HFFc6 (cell line): ENCODE measurements at regions not wholly inside any gene's neighbourhood (a gene's known extent, or its start where the extent isn't known, plus 50 kb on each side); places are given as distances from the start of the nearest gene placed in this dataset.
"Not testable (repeated sequence)": the region's sequence is repeated elsewhere in the genome, so short reads cannot be mapped to it uniquely, and the experiment has no call there.

Experiments used
- DNase-seq: peaks from one replicate; pipeline ENCODE4 v3.0.0-alpha.2; 2018
- H3K27ac Mint-ChIP-seq: 2 replicates; pipeline ENCODE4 v1.8.0; 2020; ENCODE audit warnings: mild to moderate bottlenecking, mixed read lengths
- H3K27me3 Mint-ChIP-seq: 2 replicates; pipeline ENCODE4 v1.8.0; 2021; ENCODE audit warnings: mild to moderate bottlenecking, moderate library complexity, mixed read lengths; ENCODE audit not compliant: insufficient read depth
- H3K36me3 Mint-ChIP-seq: 2 replicates; pipeline ENCODE4 v1.8.0; 2021; ENCODE audit warnings: low read depth, mixed read lengths
- H3K4me1 Mint-ChIP-seq: 2 replicates; pipeline ENCODE4 v1.8.0; 2020; ENCODE audit warnings: low read depth, mixed read lengths
- H3K4me3 Mint-ChIP-seq: 2 replicates; pipeline ENCODE4 v1.8.0; 2020; ENCODE audit warnings: mild to moderate bottlenecking, moderate library complexity, mixed read lengths
- H3K9me3 Mint-ChIP-seq: 2 replicates; pipeline ENCODE4 v1.8.0; 2020; ENCODE audit warnings: mild to moderate bottlenecking, mixed read lengths
- TF ChIP-seq, protein P1 (sequence below): fragments of 200-600 bp; sonication (generic); IDR thresholded peaks from 2 replicates; pipeline ENCODE4 v1.5.0; 2021; ENCODE audit warnings: antibody characterized with exemption, mild to moderate bottlenecking

DNA sequence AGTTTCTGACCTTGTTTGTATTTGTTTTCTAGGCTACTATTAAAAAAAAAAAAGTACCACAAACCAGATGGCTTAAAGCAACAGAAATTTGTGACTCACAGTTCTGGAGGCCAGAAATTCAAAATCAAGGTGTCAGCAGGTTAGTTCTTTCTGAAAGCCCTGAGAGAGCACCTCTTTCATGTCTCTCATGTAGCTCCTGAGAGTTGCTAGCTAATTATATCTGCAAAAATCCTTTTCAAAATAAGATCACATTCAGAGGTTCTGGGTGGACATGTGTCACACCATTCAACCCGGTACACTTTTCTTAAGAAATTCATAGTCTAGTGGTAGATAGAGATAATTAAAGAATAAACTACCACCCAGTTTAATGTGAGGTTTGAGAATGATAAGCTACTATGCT lies 888.6 kb downstream of the GRID1 start:
- no peaks in the 10 kb centered on the region for H3K36me3 Mint-ChIP-seq
- no peaks in the 10 kb centered on the region for H3K4me1 Mint-ChIP-seq
- H3K4me3 Mint-ChIP-seq: no peak overlapping the region
- H3K27me3 Mint-ChIP-seq: no peaks in the 10 kb centered on the region
- TF ChIP-seq, protein P1, sequence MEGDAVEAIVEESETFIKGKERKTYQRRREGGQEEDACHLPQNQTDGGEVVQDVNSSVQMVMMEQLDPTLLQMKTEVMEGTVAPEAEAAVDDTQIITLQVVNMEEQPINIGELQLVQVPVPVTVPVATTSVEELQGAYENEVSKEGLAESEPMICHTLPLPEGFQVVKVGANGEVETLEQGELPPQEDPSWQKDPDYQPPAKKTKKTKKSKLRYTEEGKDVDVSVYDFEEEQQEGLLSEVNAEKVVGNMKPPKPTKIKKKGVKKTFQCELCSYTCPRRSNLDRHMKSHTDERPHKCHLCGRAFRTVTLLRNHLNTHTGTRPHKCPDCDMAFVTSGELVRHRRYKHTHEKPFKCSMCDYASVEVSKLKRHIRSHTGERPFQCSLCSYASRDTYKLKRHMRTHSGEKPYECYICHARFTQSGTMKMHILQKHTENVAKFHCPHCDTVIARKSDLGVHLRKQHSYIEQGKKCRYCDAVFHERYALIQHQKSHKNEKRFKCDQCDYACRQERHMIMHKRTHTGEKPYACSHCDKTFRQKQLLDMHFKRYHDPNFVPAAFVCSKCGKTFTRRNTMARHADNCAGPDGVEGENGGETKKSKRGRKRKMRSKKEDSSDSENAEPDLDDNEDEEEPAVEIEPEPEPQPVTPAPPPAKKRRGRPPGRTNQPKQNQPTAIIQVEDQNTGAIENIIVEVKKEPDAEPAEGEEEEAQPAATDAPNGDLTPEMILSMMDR: no peak
- DNase-seq: no peak
- H3K27ac Mint-ChIP-seq: no peak overlapping the region
- peaks cover 9% of the 10 kb centered on the region for H3K9me3 Mint-ChIP-seq

DNA sequence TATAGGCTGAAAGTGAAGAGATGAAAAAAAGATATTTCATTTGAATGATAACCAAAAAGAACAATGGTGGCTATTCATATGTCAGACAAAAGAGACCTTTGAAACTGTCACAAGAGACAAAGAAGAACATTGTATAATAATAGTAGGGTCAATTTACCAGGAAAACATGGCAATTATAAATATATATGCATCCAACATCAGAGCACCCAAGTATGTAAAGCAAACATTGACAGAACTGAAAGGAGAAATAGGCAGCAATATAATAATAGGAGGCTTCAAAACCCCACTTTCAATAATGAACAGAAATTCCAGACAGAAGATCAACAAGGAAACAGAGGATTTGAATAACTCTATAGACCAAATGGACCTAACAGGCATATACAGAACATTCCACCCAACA lies 876.2 kb downstream of the GRID1 start:
- Mint-ChIP-seq H3K27ac (no peak overlapping the region), H3K27me3 (no peaks in the 10 kb centered on the region; the same call in 1 of the 2 replicates)

DNA sequence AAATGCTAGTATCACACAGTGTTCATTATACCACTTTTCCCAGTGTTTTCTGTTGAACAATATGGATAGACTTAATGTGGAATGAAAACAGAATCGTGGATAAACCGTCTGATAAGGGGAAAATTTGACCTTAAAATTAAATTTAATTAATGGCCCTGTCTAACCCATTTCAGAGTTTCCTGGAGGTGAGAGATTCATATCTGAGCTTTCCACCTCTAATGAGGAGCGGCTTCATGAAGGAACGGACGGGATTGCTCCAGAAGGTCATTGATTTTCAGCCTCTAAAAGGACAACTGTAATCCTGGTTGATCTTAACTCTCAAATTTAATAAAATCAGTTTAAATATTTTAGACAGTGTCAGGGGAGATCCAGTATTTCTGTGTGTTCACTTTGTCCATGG lies 874.9 kb downstream of the GRID1 start:
- Mint-ChIP-seq H3K27ac (no peak overlapping the region), H3K4me1 (no peaks in the 10 kb centered on the region), H3K4me3 (no peak overlapping the region), H3K9me3 (peaks cover 24% of the 10 kb centered on the region), H3K36me3 (no peaks in the 10 kb centered on the region; the same call in 1 of the 2 replicates), H3K27me3 (no peaks in the 10 kb centered on the region; the same call in 1 of the 2 replicates)
- TF ChIP-seq, protein P1: no peak
- no peak for DNase-seq

More for the DNA sequence above, 876.2 kb downstream of the GRID1 start:
- H3K4me3 Mint-ChIP-seq: no peak overlapping the region
- H3K4me1 Mint-ChIP-seq: no peaks in the 10 kb centered on the region
- TF ChIP-seq, protein P1: no peak
- H3K36me3 Mint-ChIP-seq: no peaks in the 10 kb centered on the region; the same call in 1 of the 2 replicates
- DNase-seq: no peak
- peaks cover 24% of the 10 kb centered on the region for H3K9me3 Mint-ChIP-seq

DNA sequence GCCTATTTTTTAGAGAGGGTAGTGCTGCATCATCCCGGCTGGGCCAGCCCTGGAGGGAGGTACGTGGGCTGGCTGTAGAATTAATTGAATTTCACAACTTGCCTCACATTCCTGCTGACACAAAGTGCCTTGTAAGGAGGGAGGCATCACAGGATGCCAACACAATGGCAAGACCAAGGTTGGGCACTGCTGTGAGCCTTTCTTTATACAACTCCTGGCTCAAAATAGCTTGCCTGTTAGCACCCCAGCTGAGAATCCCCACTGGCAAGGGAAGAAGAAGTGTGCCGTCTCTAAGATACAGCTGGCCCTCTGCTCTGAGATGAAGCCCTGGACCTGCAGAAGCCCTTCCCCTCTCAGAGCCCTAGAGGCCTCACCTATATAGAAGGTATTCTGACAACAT lies 873.9 kb downstream of the GRID1 start:
- no peaks in the 10 kb centered on the region; the same call in 1 of the 2 replicates for H3K27me3 Mint-ChIP-seq
- no peak for DNase-seq
- H3K4me3 Mint-ChIP-seq: no peak overlapping the region
- H3K4me1 Mint-ChIP-seq: no peaks in the 10 kb centered on the region
- no peak overlapping the region for H3K27ac Mint-ChIP-seq
- no peaks in the 10 kb centered on the region; the same call in 1 of the 2 replicates for H3K36me3 Mint-ChIP-seq
- H3K9me3 Mint-ChIP-seq: peaks cover 17% of the 10 kb centered on the region
- TF ChIP-seq, protein P1: no peak

DNA sequence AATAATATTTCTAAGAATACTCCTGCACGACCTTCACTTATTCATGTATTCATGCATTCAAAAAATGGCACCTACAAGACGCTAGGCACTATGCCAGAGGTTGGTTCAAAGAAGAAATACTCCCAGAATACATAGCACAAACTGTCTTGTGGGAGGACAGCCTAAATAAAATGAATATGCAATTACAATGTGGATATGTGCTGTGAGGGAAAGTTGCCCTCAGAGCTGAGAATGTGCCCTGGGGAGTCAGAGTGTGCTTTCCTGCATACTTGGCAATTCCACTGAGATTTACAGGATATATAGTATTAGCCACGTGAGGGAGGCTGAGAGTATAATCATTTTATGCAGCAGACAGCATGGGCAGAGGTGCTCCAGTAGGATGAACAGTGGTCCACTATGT lies 872.9 kb downstream of the GRID1 start:
- Mint-ChIP-seq H3K36me3 (no peaks in the 10 kb centered on the region; the same call in 1 of the 2 replicates), H3K27ac (no peak overlapping the region), H3K9me3 (peaks cover 19% of the 10 kb centered on the region), H3K4me1 (no peaks in the 10 kb centered on the region), H3K27me3 (no peaks in the 10 kb centered on the region; the same call in 1 of the 2 replicates), H3K4me3 (no peak overlapping the region)
- TF ChIP-seq, protein P1: no peak
- DNase-seq: no peak

DNA sequence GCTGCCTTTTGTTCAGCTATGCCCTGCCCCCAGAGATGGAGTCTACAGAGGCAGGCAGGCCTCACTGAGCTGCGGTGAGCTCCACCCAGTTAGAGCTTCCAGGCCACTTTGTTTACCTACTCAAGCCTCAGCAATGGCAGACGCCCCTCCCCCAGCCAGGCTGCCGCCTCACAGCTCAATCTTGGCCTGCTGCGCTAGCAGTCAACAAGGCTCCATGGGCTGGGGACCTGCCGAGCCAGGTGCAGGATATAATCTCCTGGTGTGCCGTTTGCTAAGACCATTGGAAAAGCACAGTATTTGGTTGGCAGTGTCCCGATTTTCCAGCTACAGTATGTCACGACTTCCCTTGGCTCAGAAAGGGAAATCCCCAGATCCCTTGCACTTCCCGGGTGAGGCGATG lies 862.0 kb downstream of the GRID1 start:
- not testable (repeated sequence) for DNase-seq, H3K27ac Mint-ChIP-seq, H3K27me3 Mint-ChIP-seq, H3K36me3 Mint-ChIP-seq, H3K4me1 Mint-ChIP-seq, H3K4me3 Mint-ChIP-seq
- peaks cover 61% of the 10 kb centered on the region for H3K9me3 Mint-ChIP-seq
